ENCODE measurements at regions not wholly inside any gene's neighbourhood (a gene's known extent, or its start where the extent isn't known, plus 50 kb on each side); places are given as distances from the start of the nearest gene placed in this dataset.

DNA sequence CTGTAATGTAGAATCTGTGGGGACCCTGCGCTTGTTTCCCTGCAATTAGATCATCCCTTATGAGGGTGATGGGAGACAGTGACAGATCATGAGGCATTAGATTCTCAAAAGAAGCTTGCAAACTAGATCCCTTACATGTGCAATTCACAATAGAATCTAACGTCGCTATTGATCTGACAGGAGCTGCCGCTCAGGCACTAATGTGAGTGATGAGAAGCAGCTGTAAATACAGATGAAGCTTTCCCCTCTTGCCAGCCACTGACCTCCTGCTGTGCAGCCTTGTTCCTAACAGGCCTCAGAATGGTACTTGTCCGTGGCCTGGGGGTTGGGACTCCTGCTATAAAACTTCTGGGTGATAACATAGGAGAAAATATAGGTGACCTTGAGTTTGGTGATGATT is 1076.8 kb downstream of the PDHA2 start:
- WGBS (ENCODE audit: insufficient coverage), result 100% methylated on average over 3 of the region's 5 CpGs
- H3K79me2 ChIP-seq (ENCODE audit: control insufficient read depth, insufficient read depth, low read length), result no peaks in the 10 kb centered on the region
- H3K4me2 ChIP-seq (replicated peaks; ENCODE audit: low read depth, low read length, poor library complexity, severe bottlenecking), result no peak overlapping the region
- intact Hi-C loops (cut with micrococcal nuclease), result no loop called here
- H3K27me3 ChIP-seq (replicated peaks in 1 of 4; ENCODE audit: control extremely low read depth in 1 of 4, control insufficient read depth in 3 of 4, insufficient read depth in 4 of 4, low read length in 3 of 4), result no peaks in the 10 kb centered on the region
- Mint-ChIP-seq H3K9me3 (ENCODE audit: insufficient read depth) (no peaks in the 10 kb centered on the region), H3K4me3 (no peak overlapping the region), H3K27ac (no peak overlapping the region), H3K27me3 (no peaks in the 10 kb centered on the region), H3K4me1 (no peaks in the 10 kb centered on the region)
- H3K27ac ChIP-seq (ENCODE audit: low read length in 2 of 2), result no peak overlapping the region
- ChIA-PET POLR2A (no interaction called here), CTCF (no interaction called here)
- TF ChIP-seq, protein P1, sequence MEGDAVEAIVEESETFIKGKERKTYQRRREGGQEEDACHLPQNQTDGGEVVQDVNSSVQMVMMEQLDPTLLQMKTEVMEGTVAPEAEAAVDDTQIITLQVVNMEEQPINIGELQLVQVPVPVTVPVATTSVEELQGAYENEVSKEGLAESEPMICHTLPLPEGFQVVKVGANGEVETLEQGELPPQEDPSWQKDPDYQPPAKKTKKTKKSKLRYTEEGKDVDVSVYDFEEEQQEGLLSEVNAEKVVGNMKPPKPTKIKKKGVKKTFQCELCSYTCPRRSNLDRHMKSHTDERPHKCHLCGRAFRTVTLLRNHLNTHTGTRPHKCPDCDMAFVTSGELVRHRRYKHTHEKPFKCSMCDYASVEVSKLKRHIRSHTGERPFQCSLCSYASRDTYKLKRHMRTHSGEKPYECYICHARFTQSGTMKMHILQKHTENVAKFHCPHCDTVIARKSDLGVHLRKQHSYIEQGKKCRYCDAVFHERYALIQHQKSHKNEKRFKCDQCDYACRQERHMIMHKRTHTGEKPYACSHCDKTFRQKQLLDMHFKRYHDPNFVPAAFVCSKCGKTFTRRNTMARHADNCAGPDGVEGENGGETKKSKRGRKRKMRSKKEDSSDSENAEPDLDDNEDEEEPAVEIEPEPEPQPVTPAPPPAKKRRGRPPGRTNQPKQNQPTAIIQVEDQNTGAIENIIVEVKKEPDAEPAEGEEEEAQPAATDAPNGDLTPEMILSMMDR (IDR thresholded peaks at IDR 0.05), result no peak
- no peak for TF ChIP-seq EZH2 (IDR thresholded peaks at IDR 0.05; ENCODE audit: borderline replicate concordance, insufficient read depth, low read depth, low read length, poor library complexity, severe bottlenecking)
- DNase-seq (no peak), ATAC-seq (ENCODE audit: low read depth) (no peak)
- no peaks in the 10 kb centered on the region for H3K9me3 ChIP-seq (ENCODE audit: control extremely low read depth in 1 of 3, control insufficient read depth in 2 of 3, insufficient read depth in 1 of 3, low read length in 2 of 3)
- H3K4me3 ChIP-seq (ENCODE audit: control extremely low read depth in 1 of 5, extremely low read depth in 1 of 5, insufficient read depth in 1 of 5, low read depth in 2 of 5, low read length in 4 of 5), result no peak overlapping the region
- H4K20me1 ChIP-seq (ENCODE audit: control insufficient read depth, insufficient read depth, low read length, poor library complexity, severe bottlenecking), result no peaks in the 10 kb centered on the region
- H3K36me3 ChIP-seq (replicated peaks in 1 of 2; ENCODE audit: control extremely low read depth in 1 of 2, control insufficient read depth in 1 of 2, extremely low read depth in 1 of 2, insufficient read depth in 2 of 2, low read length in 1 of 2), result no peaks in the 10 kb centered on the region
- H3K9ac ChIP-seq (ENCODE audit: low read length), result no peak overlapping the region
- no peak overlapping the region for H2AFZ ChIP-seq (ENCODE audit: insufficient read depth, low read depth, low read length, poor library complexity, severe bottlenecking)
- no peaks in the 10 kb centered on the region for H3K4me1 ChIP-seq (ENCODE audit: control insufficient read depth in 2 of 2, insufficient read depth in 2 of 2, low read length in 2 of 2)

DNA sequence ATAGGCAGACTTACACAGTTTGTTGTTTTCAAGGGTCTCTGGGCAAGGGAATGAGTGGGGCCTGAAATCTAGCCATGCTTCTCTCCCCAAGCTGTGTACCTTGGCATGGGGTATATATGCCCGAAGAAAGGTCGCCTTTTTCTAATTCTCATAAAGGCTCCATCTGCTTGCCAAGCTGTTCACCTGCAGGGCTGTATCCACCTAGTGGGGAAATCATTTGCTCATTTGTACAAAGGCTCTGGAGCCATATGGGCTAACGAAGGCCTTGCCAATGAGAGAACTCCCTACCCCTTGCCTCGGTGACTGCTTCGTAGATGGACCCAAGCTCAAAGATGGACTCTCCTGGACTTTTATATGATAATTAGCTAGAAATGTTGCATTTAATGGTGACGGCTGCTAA is 1097.0 kb downstream of the PDHA2 start:
- no peaks in the 10 kb centered on the region for H3K79me2 ChIP-seq (ENCODE audit: control insufficient read depth, insufficient read depth, low read length)
- no peak overlapping the region for H2AFZ ChIP-seq (ENCODE audit: insufficient read depth, low read depth, low read length, poor library complexity, severe bottlenecking)
- ChIA-PET CTCF (no interaction called here), POLR2A (no interaction called here)
- WGBS (ENCODE audit: insufficient coverage), result 100% methylated on average over 2 of the region's 6 CpGs
- no peak overlapping the region for H3K4me3 ChIP-seq (ENCODE audit: control extremely low read depth in 1 of 5, extremely low read depth in 1 of 5, insufficient read depth in 1 of 5, low read depth in 2 of 5, low read length in 4 of 5)
- no peaks in the 10 kb centered on the region for H3K36me3 ChIP-seq (replicated peaks in 1 of 2; ENCODE audit: control extremely low read depth in 1 of 2, control insufficient read depth in 1 of 2, extremely low read depth in 1 of 2, insufficient read depth in 2 of 2, low read length in 1 of 2)
- H3K27ac ChIP-seq (ENCODE audit: low read length in 2 of 2), result no peak overlapping the region
- TF ChIP-seq, protein P1 (IDR thresholded peaks at IDR 0.05), result no peak
- TF ChIP-seq EZH2 (IDR thresholded peaks at IDR 0.05; ENCODE audit: borderline replicate concordance, insufficient read depth, low read depth, low read length, poor library complexity, severe bottlenecking), result no peak
- no peaks in the 10 kb centered on the region for H4K20me1 ChIP-seq (ENCODE audit: control insufficient read depth, insufficient read depth, low read length, poor library complexity, severe bottlenecking)
- DNase-seq, result no peak
- Mint-ChIP-seq H3K27ac (no peak overlapping the region), H3K4me3 (no peak overlapping the region), H3K27me3 (no peaks in the 10 kb centered on the region), H3K9me3 (ENCODE audit: insufficient read depth) (no peaks in the 10 kb centered on the region), H3K4me1 (no peaks in the 10 kb centered on the region)
- no peak overlapping the region for H3K4me2 ChIP-seq (replicated peaks; ENCODE audit: low read depth, low read length, poor library complexity, severe bottlenecking)
- H3K27me3 ChIP-seq (replicated peaks in 1 of 4; ENCODE audit: control extremely low read depth in 1 of 4, control insufficient read depth in 3 of 4, insufficient read depth in 4 of 4, low read length in 3 of 4), result no peaks in the 10 kb centered on the region
- no peak overlapping the region for H3K9ac ChIP-seq (ENCODE audit: low read length)
- no peak for ATAC-seq (ENCODE audit: low read depth)
- no peaks in the 10 kb centered on the region for H3K4me1 ChIP-seq (ENCODE audit: control insufficient read depth in 2 of 2, insufficient read depth in 2 of 2, low read length in 2 of 2)
- H3K9me3 ChIP-seq (ENCODE audit: control extremely low read depth in 1 of 3, control insufficient read depth in 2 of 3, insufficient read depth in 1 of 3, low read length in 2 of 3), result peaks cover 0 to 2% (median 0%) of the 10 kb centered on the region in 3 donors
- intact Hi-C loops (cut with micrococcal nuclease), result no loop called here
